ENCODE measurements at regions not wholly inside any gene's neighbourhood (a gene's known extent, or its start where the extent isn't known, plus 50 kb on each side); places are given as distances from the start of the nearest gene placed in this dataset.

- no peak for TF ChIP-seq ZNF12 (CRISPR knock-in tag; IDR thresholded peaks at IDR 0.05)
- TF ChIP-seq, protein P1, sequence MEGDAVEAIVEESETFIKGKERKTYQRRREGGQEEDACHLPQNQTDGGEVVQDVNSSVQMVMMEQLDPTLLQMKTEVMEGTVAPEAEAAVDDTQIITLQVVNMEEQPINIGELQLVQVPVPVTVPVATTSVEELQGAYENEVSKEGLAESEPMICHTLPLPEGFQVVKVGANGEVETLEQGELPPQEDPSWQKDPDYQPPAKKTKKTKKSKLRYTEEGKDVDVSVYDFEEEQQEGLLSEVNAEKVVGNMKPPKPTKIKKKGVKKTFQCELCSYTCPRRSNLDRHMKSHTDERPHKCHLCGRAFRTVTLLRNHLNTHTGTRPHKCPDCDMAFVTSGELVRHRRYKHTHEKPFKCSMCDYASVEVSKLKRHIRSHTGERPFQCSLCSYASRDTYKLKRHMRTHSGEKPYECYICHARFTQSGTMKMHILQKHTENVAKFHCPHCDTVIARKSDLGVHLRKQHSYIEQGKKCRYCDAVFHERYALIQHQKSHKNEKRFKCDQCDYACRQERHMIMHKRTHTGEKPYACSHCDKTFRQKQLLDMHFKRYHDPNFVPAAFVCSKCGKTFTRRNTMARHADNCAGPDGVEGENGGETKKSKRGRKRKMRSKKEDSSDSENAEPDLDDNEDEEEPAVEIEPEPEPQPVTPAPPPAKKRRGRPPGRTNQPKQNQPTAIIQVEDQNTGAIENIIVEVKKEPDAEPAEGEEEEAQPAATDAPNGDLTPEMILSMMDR (CRISPR knock-in tag; IDR thresholded peaks at IDR 0.05), result no peak
- TF ChIP-seq, protein P2, sequence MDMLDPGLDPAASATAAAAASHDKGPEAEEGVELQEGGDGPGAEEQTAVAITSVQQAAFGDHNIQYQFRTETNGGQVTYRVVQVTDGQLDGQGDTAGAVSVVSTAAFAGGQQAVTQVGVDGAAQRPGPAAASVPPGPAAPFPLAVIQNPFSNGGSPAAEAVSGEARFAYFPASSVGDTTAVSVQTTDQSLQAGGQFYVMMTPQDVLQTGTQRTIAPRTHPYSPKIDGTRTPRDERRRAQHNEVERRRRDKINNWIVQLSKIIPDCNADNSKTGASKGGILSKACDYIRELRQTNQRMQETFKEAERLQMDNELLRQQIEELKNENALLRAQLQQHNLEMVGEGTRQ (IDR thresholded peaks at IDR 0.05; ENCODE audit: low read depth, low read length), result no peak
- TF ChIP-seq, protein P2 (CRISPR knock-in tag; IDR thresholded peaks at IDR 0.05; ENCODE audit: borderline replicate concordance), result no peak
- TF ChIP-seq ZNF850 (CRISPR knock-in tag; conservative IDR thresholded peaks at IDR 0.05), result no peak
- TF ChIP-seq, protein P3, sequence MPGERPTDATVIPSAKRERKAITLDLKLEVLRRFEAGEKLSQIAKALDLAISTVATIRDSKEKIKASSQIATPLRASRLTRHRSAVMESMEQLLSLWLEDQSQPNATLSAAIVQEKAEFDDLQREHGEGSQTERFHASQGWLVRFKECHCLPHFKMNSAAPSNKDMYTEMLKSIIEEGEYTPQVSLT (CRISPR knock-in tag; IDR thresholded peaks at IDR 0.05; ENCODE audit: borderline replicate concordance, low read depth), result no peak
- no peak for TF ChIP-seq ZNF570 (CRISPR knock-in tag; IDR thresholded peaks at IDR 0.05; ENCODE audit: borderline replicate concordance)
- no peak for TF ChIP-seq HMG20A (CRISPR knock-in tag; IDR thresholded peaks at IDR 0.05; ENCODE audit: borderline replicate concordance)
- TF ChIP-seq, protein P4, sequence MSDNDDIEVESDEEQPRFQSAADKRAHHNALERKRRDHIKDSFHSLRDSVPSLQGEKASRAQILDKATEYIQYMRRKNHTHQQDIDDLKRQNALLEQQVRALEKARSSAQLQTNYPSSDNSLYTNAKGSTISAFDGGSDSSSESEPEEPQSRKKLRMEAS (IDR thresholded peaks at IDR 0.05), result no peak
- TF ChIP-seq BCL6 (CRISPR knock-in tag; IDR thresholded peaks at IDR 0.05), result no peak
- TF ChIP-seq PATZ1 (CRISPR knock-in tag; IDR thresholded peaks at IDR 0.05), result no peak
- TF ChIP-seq, protein P5, sequence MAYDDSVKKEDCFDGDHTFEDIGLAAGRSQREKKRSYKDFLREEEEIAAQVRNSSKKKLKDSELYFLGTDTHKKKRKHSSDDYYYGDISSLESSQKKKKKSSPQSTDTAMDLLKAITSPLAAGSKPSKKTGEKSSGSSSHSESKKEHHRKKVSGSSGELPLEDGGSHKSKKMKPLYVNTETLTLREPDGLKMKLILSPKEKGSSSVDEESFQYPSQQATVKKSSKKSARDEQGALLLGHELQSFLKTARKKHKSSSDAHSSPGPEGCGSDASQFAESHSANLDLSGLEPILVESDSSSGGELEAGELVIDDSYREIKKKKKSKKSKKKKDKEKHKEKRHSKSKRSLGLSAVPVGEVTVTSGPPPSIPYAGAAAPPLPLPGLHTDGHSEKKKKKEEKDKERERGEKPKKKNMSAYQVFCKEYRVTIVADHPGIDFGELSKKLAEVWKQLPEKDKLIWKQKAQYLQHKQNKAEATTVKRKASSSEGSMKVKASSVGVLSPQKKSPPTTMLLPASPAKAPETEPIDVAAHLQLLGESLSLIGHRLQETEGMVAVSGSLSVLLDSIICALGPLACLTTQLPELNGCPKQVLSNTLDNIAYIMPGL (CRISPR knock-in tag; IDR thresholded peaks at IDR 0.05; ENCODE audit: borderline replicate concordance in 1 of 2, low read depth in 1 of 2), result no peak
- no peak for TF ChIP-seq EZH2 (conservative IDR thresholded peaks at IDR 0.05; ENCODE audit: low read depth, low read length)
- TF ChIP-seq, protein P6, sequence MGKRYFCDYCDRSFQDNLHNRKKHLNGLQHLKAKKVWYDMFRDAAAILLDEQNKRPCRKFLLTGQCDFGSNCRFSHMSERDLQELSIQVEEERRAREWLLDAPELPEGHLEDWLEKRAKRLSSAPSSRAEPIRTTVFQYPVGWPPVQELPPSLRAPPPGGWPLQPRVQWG (CRISPR knock-in tag; IDR thresholded peaks at IDR 0.05; ENCODE audit: borderline replicate concordance, low read depth), result no peak
- TF ChIP-seq TEF (CRISPR knock-in tag; IDR thresholded peaks at IDR 0.05), result no peak
These were observed 466.0 kb downstream of the KIF20B start for GRCh38 chr10:90167174-90168064.

All from HepG2 (cell line).